Activated naive CD8-positive, alpha-beta T cell treated with anti-CD3 and anti-CD28 coated beads, Interleukin-2, amount 50 U/mL, for 24 hours (primary cell): ENCODE measurements at regions not wholly inside any gene's neighbourhood (a gene's known extent, or its start where the extent isn't known, plus 50 kb on each side); places are given as distances from the start of the nearest gene placed in this dataset.
"Not testable (repeated sequence)": the region's sequence is repeated elsewhere in the genome, so short reads cannot be mapped to it uniquely, and the experiment has no call there.

Source experiments
- ATAC-seq: fragments of 150-1000 bp; cut with Tn5 transposase; one replicate; pipeline ENCODE4 v1.10.0; 2021
- DNase-seq: peaks from one replicate; pipeline ENCODE4 v3.0.0; 2021
- H3K27ac Mint-ChIP-seq: one replicate; pipeline ENCODE4 v1.8.0; 2021; ENCODE audit warnings: mild to moderate bottlenecking, mixed read lengths
- H3K27me3 Mint-ChIP-seq: one replicate; pipeline ENCODE4 v1.8.0; 2021; ENCODE audit warnings: mixed read lengths
- H3K36me3 Mint-ChIP-seq: one replicate; pipeline ENCODE4 v1.8.0; 2021; ENCODE audit warnings: low read depth, mixed read lengths
- H3K4me1 Mint-ChIP-seq: one replicate; pipeline ENCODE4 v1.8.0; 2021; ENCODE audit warnings: mixed read lengths
- H3K4me3 Mint-ChIP-seq: one replicate; pipeline ENCODE4 v1.8.0; 2021; ENCODE audit warnings: mild to moderate bottlenecking, moderate library complexity, mixed read lengths
- H3K9me3 Mint-ChIP-seq: one replicate; pipeline ENCODE4 v1.8.0; 2021; ENCODE audit warnings: mixed read lengths

DNA sequence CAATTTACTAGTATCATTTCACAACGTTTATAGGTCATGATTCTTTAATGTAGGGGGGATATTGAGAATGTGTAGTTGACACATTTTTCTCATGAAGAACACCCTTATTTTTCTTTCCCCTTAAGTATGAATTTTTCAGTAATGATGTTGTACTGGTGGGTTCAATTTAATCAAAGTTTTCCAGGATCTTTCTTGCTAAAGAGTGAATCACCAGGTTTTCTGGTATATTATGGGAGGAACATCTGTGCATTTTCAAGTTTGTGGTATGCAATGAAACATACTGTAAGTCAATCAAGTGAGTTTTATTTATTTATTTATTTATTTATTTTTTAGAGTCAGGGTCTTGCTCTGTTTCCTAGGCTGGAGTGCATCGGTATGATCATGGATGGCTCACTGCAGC is 221.2 kb upstream of the PTGFR start:
- peaks cover 2% of the 10 kb centered on the region for H3K27me3 Mint-ChIP-seq
- H3K4me3 Mint-ChIP-seq: no peak overlapping the region
- DNase-seq (no peak), ATAC-seq (no peak)
- no peaks in the 10 kb centered on the region for H3K36me3 Mint-ChIP-seq
- no peak overlapping the region for H3K27ac Mint-ChIP-seq
- H3K9me3 Mint-ChIP-seq: no peaks in the 10 kb centered on the region
- no peaks in the 10 kb centered on the region for H3K4me1 Mint-ChIP-seq

- not testable (repeated sequence) for H3K9me3 Mint-ChIP-seq, H3K27ac Mint-ChIP-seq, H3K4me1 Mint-ChIP-seq, ATAC-seq, DNase-seq, H3K4me3 Mint-ChIP-seq, H3K36me3 Mint-ChIP-seq, H3K27me3 Mint-ChIP-seq
Measured at GRCh38 chr1:78271423-78271822, 219.4 kb upstream of the PTGFR start.

DNA sequence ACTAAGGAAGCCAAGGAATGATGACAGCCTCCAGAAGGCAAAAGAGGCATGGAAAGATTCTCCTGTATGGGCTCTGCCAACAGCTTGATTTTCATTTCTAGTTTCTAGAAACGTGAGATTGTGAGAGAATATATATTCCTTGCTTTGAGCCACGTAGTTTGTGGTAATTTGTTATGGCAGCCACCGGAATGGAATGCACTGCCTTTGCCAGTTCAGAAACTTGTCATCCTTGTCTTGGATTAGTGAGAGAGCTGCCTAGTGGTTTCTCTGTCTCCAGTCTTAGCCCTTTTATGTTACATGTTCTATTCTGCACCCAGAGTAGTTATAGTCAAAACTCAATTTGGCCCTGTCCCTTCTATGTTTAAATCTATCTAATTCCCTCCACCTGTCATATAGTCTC is 216.0 kb upstream of the PTGFR start:
- Mint-ChIP-seq H3K4me3 (no peak overlapping the region), H3K9me3 (no peaks in the 10 kb centered on the region), H3K4me1 (no peaks in the 10 kb centered on the region), H3K27ac (no peak overlapping the region), H3K27me3 (peaks cover 10% of the 10 kb centered on the region), H3K36me3 (no peaks in the 10 kb centered on the region)
- ATAC-seq: no peak
- no peak for DNase-seq

DNA sequence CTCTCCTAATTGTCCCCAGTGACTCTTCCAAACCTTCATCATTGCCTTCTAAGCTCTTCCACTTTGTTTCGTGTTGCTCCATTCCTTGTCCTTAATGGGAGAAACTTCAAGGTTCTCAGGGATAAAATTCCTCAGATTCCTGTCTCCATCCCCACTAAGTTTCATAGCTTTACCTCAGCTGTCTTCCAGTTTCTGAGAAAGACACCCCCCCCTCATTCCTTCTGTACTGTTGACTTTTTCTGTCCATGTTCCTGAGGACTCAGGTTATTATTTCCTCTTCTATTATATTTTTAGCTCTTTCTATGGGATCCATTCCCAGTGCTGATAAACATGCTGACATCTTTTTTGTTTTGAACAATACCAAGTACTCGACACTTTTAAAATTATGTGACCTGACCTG is 215.3 kb upstream of the PTGFR start:
- Mint-ChIP-seq H3K36me3 (no peaks in the 10 kb centered on the region), H3K27ac (no peak overlapping the region), H3K4me1 (no peaks in the 10 kb centered on the region), H3K27me3 (peaks cover 10% of the 10 kb centered on the region), H3K4me3 (no peak overlapping the region), H3K9me3 (no peaks in the 10 kb centered on the region)
- ATAC-seq (no peak), DNase-seq (no peak)

DNA sequence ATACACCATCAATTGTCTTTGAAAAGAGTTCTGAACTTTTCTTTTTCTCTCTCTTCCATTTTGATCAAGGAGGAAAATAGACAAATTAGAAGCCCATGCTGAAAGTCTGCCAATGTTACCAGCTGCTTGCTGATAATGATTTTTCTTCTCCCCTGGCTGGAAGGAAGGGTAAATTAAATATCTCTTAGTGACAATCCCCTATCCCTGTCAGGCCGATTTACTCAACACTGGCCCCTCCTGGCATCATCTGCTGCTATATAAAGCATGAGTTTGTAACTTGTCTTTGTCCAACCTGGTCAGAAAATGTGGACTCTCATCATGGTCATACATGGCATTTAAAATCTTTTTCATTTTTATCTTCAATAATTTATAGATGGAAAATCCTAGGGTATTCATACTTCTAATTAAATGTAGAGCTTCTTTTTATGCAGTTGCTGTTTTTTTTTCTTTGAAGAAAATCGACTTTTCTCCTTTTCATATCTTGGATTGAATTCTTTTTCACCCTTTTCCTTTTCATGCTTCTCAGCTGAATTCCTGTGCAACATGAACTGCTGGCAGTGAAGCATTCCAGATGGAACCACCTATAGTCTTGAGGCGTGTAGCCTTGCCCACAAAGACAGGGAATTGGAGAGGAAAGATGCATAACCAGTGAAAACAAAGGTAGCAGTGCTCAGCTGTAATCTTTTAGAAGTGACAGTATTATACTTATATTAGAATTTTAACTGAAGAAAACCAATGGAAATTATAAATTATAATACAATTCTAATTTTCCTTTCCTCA is 214.7 kb upstream of the PTGFR start:
- H3K4me3 Mint-ChIP-seq: no peak overlapping the region
- H3K4me1 Mint-ChIP-seq: no peaks in the 10 kb centered on the region
- no peaks in the 10 kb centered on the region for H3K9me3 Mint-ChIP-seq
- H3K27ac Mint-ChIP-seq: no peak overlapping the region
- H3K27me3 Mint-ChIP-seq: peaks cover 10% of the 10 kb centered on the region
- DNase-seq (no peak), ATAC-seq (no peak)
- no peaks in the 10 kb centered on the region for H3K36me3 Mint-ChIP-seq

- H3K36me3 Mint-ChIP-seq: no peaks in the 10 kb centered on the region
- peaks cover 10% of the 10 kb centered on the region for H3K27me3 Mint-ChIP-seq
- H3K27ac Mint-ChIP-seq: no peak overlapping the region
- ATAC-seq (peak; percentile 63), DNase-seq (no peak)
- no peak overlapping the region for H3K4me3 Mint-ChIP-seq
- no peaks in the 10 kb centered on the region for H3K4me1 Mint-ChIP-seq
- no peaks in the 10 kb centered on the region for H3K9me3 Mint-ChIP-seq
Measured at GRCh38 chr1:78277253-78277652, 213.5 kb upstream of the PTGFR start.

GRCh38 chr1:78279051-78279450 is 211.7 kb upstream of the PTGFR start:
- no peak overlapping the region for H3K27ac Mint-ChIP-seq
- peaks cover 8% of the 10 kb centered on the region for H3K27me3 Mint-ChIP-seq
- ATAC-seq (peak; percentile 36), DNase-seq (no peak)
- H3K4me3 Mint-ChIP-seq: no peak overlapping the region
- H3K36me3 Mint-ChIP-seq: no peaks in the 10 kb centered on the region
- H3K9me3 Mint-ChIP-seq: no peaks in the 10 kb centered on the region
- no peaks in the 10 kb centered on the region for H3K4me1 Mint-ChIP-seq

DNA sequence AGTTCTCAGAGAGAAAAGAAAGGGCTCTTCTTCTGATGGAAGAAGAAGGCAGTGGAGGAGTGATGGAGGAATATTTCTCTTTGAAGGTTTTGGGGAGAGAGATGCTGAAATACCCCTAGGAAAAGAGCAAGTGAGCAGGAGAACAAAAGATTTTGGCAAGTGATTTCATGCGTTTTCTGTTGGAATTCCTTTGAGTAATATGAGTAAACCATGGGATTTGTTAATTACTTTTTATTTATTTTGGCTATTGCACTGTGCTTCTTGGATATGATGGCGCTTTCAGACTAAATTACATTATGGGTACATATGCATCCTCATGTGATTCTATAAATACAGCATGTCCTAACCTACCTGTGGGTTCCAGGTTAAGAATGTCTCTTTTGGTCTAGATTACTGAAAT is 210.1 kb upstream of the PTGFR start:
- no peaks in the 10 kb centered on the region for H3K36me3 Mint-ChIP-seq
- no peaks in the 10 kb centered on the region for H3K9me3 Mint-ChIP-seq
- no peak for DNase-seq
- ATAC-seq: no peak
- H3K27me3 Mint-ChIP-seq: peaks cover 5% of the 10 kb centered on the region
- H3K4me3 Mint-ChIP-seq: no peak overlapping the region
- H3K27ac Mint-ChIP-seq: no peak overlapping the region
- H3K4me1 Mint-ChIP-seq: no peaks in the 10 kb centered on the region

- ATAC-seq: no peak
- Mint-ChIP-seq H3K4me1 (no peaks in the 10 kb centered on the region), H3K27me3 (peaks cover 5% of the 10 kb centered on the region), H3K9me3 (no peaks in the 10 kb centered on the region), H3K27ac (no peak overlapping the region), H3K4me3 (no peak overlapping the region), H3K36me3 (no peaks in the 10 kb centered on the region)
- DNase-seq: no peak
Measured at GRCh38 chr1:78281580-78281979, 209.2 kb upstream of the PTGFR start.

- DNase-seq (no peak), ATAC-seq (no peak)
- H3K27me3 Mint-ChIP-seq: no peaks in the 10 kb centered on the region
- H3K4me1 Mint-ChIP-seq: no peaks in the 10 kb centered on the region
- H3K36me3 Mint-ChIP-seq: no peaks in the 10 kb centered on the region
- no peaks in the 10 kb centered on the region for H3K9me3 Mint-ChIP-seq
- no peak overlapping the region for H3K27ac Mint-ChIP-seq
- no peak overlapping the region for H3K4me3 Mint-ChIP-seq
Measured at GRCh38 chr1:78283691-78284090, 207.1 kb upstream of the PTGFR start.

GRCh38 chr1:78284354-78284753 is 206.4 kb upstream of the PTGFR start:
- H3K4me1 Mint-ChIP-seq: no peaks in the 10 kb centered on the region
- no peaks in the 10 kb centered on the region for H3K9me3 Mint-ChIP-seq
- no peak overlapping the region for H3K27ac Mint-ChIP-seq
- no peaks in the 10 kb centered on the region for H3K27me3 Mint-ChIP-seq
- H3K4me3 Mint-ChIP-seq: no peak overlapping the region
- no peaks in the 10 kb centered on the region for H3K36me3 Mint-ChIP-seq
- no peak for DNase-seq
- ATAC-seq: no peak

DNA sequence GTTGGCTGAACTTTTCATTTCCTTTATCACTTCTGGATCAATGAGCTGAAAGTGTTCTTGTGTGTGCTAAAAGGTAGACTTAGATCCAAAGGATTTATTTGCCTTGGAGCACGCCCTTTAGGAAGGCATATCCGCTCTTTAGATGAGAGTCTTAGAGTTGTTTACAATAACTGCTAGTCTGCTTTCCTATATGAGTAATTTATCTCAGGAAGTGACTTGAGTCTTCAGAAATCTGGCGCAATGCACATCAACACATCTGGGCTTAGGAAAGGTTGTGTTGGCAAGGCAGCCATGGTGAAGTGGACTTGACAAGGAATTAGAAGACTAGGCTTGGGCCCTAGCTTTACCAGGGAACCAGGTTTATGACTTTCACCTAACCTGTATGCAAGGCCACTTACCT is 204.1 kb upstream of the PTGFR start:
- H3K36me3 Mint-ChIP-seq: no peaks in the 10 kb centered on the region
- H3K9me3 Mint-ChIP-seq: no peaks in the 10 kb centered on the region
- no peak overlapping the region for H3K4me3 Mint-ChIP-seq
- no peak overlapping the region for H3K27ac Mint-ChIP-seq
- DNase-seq: no peak
- no peaks in the 10 kb centered on the region for H3K4me1 Mint-ChIP-seq
- H3K27me3 Mint-ChIP-seq: no peaks in the 10 kb centered on the region
- no peak for ATAC-seq

DNA sequence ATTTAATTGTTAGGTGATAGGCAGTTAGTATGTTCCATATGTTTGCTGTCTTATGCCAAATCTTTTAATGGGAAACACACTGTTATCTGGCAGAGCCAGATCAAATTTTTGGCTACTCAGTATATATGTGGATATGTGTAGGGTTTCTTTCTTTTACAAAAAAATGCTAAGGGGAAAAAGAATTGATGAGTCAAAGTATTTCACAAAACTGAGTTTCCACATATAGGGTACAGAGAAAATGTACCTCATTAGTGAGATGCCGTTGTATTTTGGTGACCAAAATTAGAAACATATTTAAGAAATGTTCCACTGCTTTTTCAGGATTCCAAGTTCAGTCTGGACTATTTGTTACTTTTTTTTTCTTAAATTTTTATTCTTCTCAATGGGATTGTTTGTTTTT is 201.2 kb upstream of the PTGFR start:
- no peaks in the 10 kb centered on the region for H3K27me3 Mint-ChIP-seq
- DNase-seq (no peak), ATAC-seq (no peak)
- no peaks in the 10 kb centered on the region for H3K4me1 Mint-ChIP-seq
- no peaks in the 10 kb centered on the region for H3K9me3 Mint-ChIP-seq
- H3K27ac Mint-ChIP-seq: no peak overlapping the region
- H3K4me3 Mint-ChIP-seq: no peak overlapping the region
- H3K36me3 Mint-ChIP-seq: no peaks in the 10 kb centered on the region

DNA sequence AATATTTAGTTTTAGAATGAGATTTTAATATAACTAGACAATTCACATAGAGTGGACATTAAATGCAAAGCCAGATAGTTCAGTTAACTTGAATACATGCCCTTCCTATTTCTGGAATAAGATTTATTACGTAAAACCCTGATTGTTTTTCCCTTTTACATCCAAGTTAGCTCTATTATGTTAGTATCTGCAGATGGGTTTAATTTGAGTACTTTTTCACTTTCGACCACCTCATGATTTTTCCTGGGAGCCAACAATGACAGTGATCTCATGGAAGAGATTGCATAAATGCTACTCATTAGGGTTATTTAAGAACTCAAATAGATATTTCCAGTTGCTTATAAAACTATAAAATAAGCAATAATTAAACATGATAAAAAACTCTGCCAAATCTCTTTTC is 199.4 kb upstream of the PTGFR start:
- ATAC-seq (no peak), DNase-seq (no peak)
- H3K36me3 Mint-ChIP-seq: no peaks in the 10 kb centered on the region
- no peak overlapping the region for H3K27ac Mint-ChIP-seq
- H3K4me1 Mint-ChIP-seq: no peaks in the 10 kb centered on the region
- H3K27me3 Mint-ChIP-seq: no peaks in the 10 kb centered on the region
- H3K4me3 Mint-ChIP-seq: no peak overlapping the region
- no peaks in the 10 kb centered on the region for H3K9me3 Mint-ChIP-seq

- H3K4me3 Mint-ChIP-seq: no peak overlapping the region
- H3K9me3 Mint-ChIP-seq: no peaks in the 10 kb centered on the region
- H3K4me1 Mint-ChIP-seq: no peaks in the 10 kb centered on the region
- DNase-seq: no peak
- ATAC-seq: no peak
- no peaks in the 10 kb centered on the region for H3K36me3 Mint-ChIP-seq
- H3K27me3 Mint-ChIP-seq: no peaks in the 10 kb centered on the region
- no peak overlapping the region for H3K27ac Mint-ChIP-seq
Measured at GRCh38 chr1:78291872-78292271, 198.9 kb upstream of the PTGFR start.

- no peaks in the 10 kb centered on the region for H3K36me3 Mint-ChIP-seq
- H3K4me1 Mint-ChIP-seq: no peaks in the 10 kb centered on the region
- H3K27ac Mint-ChIP-seq: no peak overlapping the region
- H3K9me3 Mint-ChIP-seq: no peaks in the 10 kb centered on the region
- H3K4me3 Mint-ChIP-seq: no peak overlapping the region
- DNase-seq: no peak
- no peaks in the 10 kb centered on the region for H3K27me3 Mint-ChIP-seq
- no peak for ATAC-seq
Measured at GRCh38 chr1:78292361-78292760, 198.4 kb upstream of the PTGFR start.
